ENCODE measurements at regions not wholly inside any gene's neighbourhood (a gene's known extent, or its start where the extent isn't known, plus 50 kb on each side); places are given as distances from the start of the nearest gene placed in this dataset.
A peak's percentile ranks its signal among the peaks of the same experiment; 100 is the strongest.

DNA sequence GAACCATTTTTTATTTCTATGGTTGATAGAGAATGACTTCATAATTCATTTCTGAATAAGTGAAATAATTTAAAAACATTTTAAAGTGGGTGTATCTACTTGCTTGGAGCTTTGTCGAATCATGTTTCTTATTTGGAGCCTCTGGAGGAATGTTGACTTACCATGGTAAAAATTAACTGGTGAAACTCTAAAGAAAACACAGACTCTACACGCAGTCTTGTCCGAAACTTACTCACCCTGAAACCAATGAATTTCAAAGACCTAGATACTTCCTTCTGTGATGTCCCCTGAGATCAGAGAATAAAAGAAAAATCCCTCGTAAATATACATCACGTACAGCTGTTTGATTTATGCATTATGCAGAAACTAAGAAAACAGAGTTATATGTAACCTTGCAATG lies 665.2 kb upstream of the NRXN1 start:
- DNase-seq: no peak

DNA sequence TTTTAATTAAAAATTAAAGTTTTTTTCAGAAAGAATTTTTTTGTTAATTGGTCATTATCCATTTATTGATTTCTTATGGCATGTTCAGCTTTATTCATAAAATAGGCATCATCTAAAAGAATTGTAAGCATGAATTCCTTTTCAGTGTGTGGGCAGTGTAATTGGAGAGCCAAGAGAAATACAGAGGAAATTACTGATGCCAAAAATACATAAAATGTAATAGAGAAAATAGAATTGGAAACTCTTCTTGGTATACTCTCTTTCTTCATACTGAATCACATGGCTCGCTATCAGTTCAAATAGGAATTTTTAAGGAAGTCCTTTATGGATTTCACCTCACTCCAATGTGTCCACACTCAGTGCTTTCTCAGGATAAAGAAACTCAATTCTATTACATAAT lies 663.6 kb upstream of the NRXN1 start:
- DNase-seq: no peak

GRCh38 chr2:51693640-51694039 lies 661.7 kb upstream of the NRXN1 start:
- no peak for DNase-seq

DNA sequence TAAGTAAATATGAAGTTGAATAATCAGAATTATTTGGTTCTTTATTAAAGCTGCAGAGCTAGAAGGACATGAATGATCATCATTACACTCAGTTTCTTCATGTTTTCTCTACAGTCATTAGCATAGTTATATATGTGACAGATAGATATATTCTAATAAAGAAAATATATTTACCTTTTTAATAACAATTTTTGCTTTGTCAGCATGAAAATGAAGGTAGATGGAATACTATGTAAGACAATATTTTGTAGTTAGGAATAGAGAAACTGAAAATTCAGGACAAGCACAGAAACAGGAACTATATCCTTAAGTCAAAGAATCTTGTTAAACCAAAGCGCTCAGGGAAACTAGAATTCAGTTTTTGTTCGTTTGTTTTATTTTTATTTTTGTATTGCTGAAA lies 649.9 kb upstream of the NRXN1 start:
- no peak for DNase-seq

GRCh38 chr2:51673628-51674027 lies 641.7 kb upstream of the NRXN1 start:
- DNase-seq: no peak

GRCh38 chr2:51667679-51668078 lies 635.7 kb upstream of the NRXN1 start:
- DNase-seq: no peak

DNA sequence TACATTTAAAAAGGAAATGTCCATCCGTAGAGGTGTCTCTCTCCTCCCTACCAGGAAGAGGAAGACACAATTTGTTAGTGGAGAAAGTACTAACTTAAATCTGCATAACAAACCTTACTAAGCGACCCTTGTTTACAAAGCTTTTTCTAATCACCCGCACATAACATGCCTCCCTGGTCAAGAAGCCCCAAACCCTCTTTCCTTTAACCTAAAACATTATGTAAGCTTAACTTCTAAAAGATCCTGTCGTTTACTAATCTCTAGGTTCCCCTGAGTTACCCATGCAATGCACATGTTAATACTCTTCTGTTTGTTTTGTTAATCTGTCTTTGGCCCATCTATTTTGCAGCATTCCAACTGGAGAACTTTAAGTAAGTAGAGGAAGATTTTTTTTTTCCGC lies 630.3 kb upstream of the NRXN1 start:
- no peak for DNase-seq

DNA sequence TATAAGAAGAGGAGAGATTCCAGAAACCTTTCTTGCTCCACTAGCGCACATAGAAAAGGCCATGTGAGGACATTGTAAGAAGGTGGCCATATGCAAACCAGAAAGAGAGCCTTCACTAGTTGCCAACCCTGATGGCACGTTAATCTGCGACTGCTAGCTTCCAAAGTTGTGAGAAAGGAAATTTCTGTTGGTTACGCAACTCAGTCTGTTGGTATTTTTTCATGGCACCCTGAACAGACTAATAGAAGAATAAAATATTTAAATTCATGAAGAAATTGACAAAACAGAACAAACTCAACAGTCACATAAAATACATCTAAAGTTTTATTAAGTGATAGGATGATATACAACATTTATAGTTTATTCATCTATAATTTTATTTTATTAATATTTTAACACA lies 625.9 kb upstream of the NRXN1 start:
- no peak for DNase-seq

DNA sequence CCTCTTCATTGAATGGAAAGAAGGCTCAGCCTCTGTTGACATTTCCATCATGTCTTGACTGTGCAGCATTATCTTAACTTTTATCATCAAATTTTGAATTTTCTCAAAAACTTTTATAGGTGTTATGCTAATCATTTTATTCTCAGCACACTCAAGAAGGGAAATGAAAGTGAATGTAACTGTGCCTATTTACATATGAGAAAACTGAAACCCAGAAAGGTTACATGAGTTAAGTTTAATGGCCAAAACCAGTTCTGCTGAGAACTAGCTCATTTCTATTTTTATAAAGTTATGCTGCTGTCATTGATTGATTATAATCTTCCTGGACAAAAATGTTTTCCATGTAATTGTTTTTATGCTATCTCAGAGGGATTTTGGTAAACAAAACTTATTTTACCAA lies 618.8 kb upstream of the NRXN1 start:
- DNase-seq: no peak

DNA sequence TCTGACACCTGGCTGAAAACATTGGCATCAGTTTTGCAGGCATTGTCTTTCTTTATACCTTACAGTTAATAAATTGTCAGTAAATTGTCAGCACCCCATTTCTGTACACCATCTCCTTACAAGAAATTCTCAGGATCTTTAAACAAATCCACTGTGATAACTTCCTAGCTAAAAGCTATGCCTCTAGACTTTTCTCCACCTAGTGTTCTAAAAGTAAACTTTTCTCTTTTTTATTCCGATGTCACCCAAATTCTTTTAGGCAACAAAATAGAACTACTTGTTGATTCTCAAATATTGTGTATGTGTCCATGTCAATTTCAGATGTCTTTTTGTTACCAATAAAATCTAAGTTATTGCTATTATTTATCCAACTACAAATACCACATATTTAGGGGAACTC lies 617.4 kb upstream of the NRXN1 start:
- peak in 1 of 2 donors; percentile 1 for DNase-seq

- DNase-seq: no peak
These were observed 606.9 kb upstream of the NRXN1 start for GRCh38 chr2:51638811-51639210.

GRCh38 chr2:51633073-51633472 lies 601.1 kb upstream of the NRXN1 start:
- DNase-seq: no peak

DNA sequence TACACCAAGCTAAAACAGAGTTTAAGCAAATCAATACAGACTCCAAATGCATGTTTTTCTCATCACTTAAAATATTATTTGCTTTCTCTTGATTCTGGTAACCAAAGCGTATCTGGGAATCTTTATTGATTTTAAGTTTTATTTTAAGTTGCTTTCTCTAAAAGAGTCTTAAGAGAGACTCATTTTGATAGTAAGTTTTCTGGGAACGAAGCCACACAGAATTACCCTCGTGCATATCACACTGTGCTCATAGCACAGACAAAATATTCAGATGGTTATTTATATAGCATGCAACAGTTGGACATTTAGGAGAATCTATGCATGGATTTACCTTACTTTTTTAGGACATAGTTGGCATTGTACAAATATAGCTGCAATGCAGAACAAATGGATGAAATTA lies 597.5 kb upstream of the NRXN1 start:
- no peak for DNase-seq

- no peak for DNase-seq
These were observed 597.0 kb upstream of the NRXN1 start for GRCh38 chr2:51628917-51629316.

- DNase-seq: no peak
These were observed 593.1 kb upstream of the NRXN1 start for GRCh38 chr2:51624995-51625394.

GRCh38 chr2:51620796-51621195 lies 588.9 kb upstream of the NRXN1 start:
- no peak for DNase-seq

- no peak for DNase-seq
These were observed 588.0 kb upstream of the NRXN1 start for GRCh38 chr2:51619961-51620360.

DNA sequence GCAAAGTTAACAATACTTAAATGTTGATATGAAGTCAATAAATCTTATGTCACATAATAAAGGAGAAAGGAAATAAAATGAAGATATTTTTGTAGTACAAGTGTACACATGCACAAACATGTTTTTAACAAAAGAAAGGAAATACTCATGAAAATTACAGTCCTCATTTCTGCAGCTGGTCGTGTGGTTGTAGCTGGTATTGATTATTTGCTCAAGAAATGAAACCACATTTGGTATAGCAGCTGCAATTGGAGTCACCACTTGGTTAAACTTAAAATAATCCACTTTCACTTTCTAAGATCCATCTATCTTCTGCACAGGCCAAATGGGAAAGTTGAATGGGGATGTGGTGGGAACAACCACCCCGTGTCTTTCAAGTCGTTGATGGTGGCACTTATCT lies 580.5 kb upstream of the NRXN1 start:
- no peak for DNase-seq

GRCh38 chr2:51601706-51602105 lies 569.8 kb upstream of the NRXN1 start:
- no peak for DNase-seq

DNA sequence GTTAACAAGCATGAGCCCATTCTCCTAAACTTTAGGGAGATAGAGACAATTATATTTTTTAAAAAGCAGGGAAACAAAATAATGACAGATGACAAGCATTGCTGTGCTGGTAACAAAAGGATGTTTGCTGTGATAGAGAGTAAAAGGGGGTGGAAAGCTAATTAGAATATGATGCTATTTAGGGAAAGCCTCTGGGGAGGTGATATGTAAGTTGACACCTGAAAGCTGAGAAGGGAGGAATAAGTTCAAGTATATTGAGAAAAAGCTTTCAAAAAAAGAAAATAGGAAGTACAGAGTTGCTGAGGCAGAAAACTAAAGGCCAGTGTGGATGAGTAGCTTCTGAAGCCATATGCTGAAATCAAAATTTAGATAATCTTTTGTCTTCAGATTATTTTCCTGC lies 565.2 kb upstream of the NRXN1 start:
- DNase-seq: no peak

GRCh38 chr2:51595836-51596235 lies 563.9 kb upstream of the NRXN1 start:
- DNase-seq: no peak

DNA sequence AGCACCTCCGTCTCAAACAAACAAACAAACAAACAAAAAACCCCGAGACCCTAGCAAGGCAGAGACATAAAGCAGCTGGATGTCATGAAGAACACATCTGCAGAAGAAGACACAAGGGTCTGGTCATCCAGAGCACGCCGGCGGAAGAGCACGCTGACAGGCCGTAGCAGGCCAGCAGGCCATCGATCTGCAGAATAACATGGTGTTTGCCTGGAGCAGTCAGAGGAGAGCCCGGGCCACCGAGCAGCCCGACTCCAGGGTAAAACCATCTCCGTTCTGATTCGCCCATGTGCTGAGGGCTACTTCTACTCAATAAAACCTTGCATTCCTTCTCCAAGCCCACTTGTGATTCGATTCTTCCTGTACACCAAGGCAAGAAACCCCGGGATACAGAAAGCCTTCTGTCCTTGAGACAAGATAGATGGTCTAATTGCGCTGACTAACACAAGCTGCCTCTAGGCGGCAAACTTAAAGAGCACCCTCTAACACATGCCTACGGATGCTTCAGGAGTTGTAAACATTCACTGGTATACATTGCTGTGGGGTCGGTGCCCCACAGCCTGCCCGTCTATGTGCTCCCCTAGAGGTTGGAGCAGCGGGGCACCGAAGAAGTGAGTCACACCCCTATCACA lies 549.8 kb upstream of the NRXN1 start:
- no peak for DNase-seq

DNA sequence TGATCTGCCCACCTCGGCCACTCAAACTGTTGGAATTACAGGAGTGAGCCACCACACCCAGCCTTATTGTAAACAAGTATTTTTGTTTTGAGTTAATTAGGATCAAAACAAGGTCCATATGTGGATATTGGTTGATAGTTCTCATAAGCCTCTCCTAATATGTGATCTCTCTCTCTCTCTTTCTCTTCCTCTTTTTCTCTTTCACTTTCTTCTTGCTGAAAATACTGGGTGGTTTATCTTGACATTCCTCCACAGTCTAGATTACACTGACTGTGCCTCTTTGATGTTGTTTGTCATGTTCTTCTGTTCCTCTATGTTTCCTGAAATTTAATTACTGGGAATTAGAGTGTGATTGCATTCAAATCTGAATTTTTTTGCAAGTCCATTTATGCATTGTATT lies 547.5 kb upstream of the NRXN1 start:
- DNase-seq: no peak

DNA sequence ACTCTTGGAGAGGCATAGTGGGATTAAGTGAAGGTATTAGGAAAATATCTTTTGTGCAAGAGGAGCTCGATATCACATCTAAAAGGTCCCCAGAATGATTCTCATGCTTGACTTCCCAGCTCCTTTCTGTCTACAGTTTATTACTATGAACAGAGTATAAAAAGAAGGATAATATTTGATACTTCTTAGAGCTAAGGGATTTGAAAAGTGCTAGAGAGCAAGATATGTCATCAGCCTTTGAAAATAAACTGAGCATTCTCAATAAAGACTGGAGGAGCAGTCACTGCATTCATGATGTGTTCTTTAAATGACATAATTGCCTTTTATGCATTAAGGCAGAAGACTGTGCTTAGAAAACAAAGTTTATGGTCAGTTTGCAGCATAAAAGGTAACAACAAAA lies 543.2 kb upstream of the NRXN1 start:
- DNase-seq: no peak

- DNase-seq: no peak
These were observed 527.1 kb upstream of the NRXN1 start for GRCh38 chr2:51559026-51559425.

- DNase-seq: no peak
These were observed 521.5 kb upstream of the NRXN1 start for GRCh38 chr2:51553476-51553875.
